CD4-positive, CD25-positive, alpha-beta regulatory T cell (primary cell): ENCODE measurements at regions not wholly inside any gene's neighbourhood (a gene's known extent, or its start where the extent isn't known, plus 50 kb on each side); places are given as distances from the start of the nearest gene placed in this dataset.
A peak's percentile ranks its signal among the peaks of the same experiment; 100 is the strongest.

Source experiments
- ATAC-seq, 2 donors: fragments of 150-1000 bp; cut with Tn5 transposase; one replicate each; pipeline ENCODE4 v1.10.0; 2021; ENCODE audit warnings: low read depth in 2 of 2, moderate number of reproducible peaks in 2 of 2, moderate library complexity in 1 of 2
- DNase-seq, 3 donors: peaks; one replicate each; pipeline versions ENCODE4 v3.0.0 to v3.0.0-alpha.2; 2012 to 2022; ENCODE audit warnings: mixed read lengths in 1 of 3
- H3K27ac ChIP-seq: one replicate; pipeline ENCODE4 v1.7.0; 2013; ENCODE audit warnings: mild to moderate bottlenecking, low read length; ENCODE audit not compliant: insufficient read depth, poor library complexity, severe bottlenecking
- H3K27me3 ChIP-seq: one replicate; pipeline ENCODE4 v1.7.0; 2013; ENCODE audit warnings: low read length; ENCODE audit not compliant: control insufficient read depth, insufficient read depth
- H3K36me3 ChIP-seq: one replicate; pipeline ENCODE4 v1.7.0; 2013; ENCODE audit warnings: mild to moderate bottlenecking, low read length, moderate library complexity; ENCODE audit not compliant: control insufficient read depth, insufficient read depth
- H3K4me1 ChIP-seq: 2 replicates; pipeline ENCODE4 v1.7.0; 2013; ENCODE audit warnings: mild to moderate bottlenecking, low read length; ENCODE audit not compliant: insufficient read depth, control insufficient read depth, poor library complexity, severe bottlenecking
- H3K4me3 ChIP-seq: one replicate; pipeline ENCODE4 v1.7.0; 2013; ENCODE audit warnings: low read depth, mild to moderate bottlenecking, low read length, moderate library complexity
- H3K9me3 ChIP-seq, 2 experiments: 1 replicate in 1 of 2; 2 replicates in 1 of 2; pipeline ENCODE4 v1.7.0; 2013; ENCODE audit warnings: low read length in 2 of 2, mild to moderate bottlenecking in 1 of 2, moderate library complexity in 1 of 2; ENCODE audit not compliant: control insufficient read depth in 2 of 2
- H3K27ac Mint-ChIP-seq, 3 donors: one replicate each; pipeline ENCODE4 v1.8.0; 2020 to 2022; ENCODE audit warnings: mild to moderate bottlenecking in 3 of 3, mixed read lengths in 3 of 3, moderate library complexity in 2 of 3
- H3K27me3 Mint-ChIP-seq: one replicate; pipeline ENCODE4 v1.8.0; 2022; ENCODE audit warnings: mild to moderate bottlenecking, mixed read lengths
- H3K36me3 Mint-ChIP-seq: one replicate; pipeline ENCODE4 v1.8.0; 2020; ENCODE audit warnings: mixed read lengths
- H3K4me1 Mint-ChIP-seq, 4 donors: one replicate each; pipeline ENCODE4 v1.8.0; 2020 to 2022; ENCODE audit warnings: mixed read lengths in 4 of 4, mild to moderate bottlenecking in 1 of 4
- H3K4me3 Mint-ChIP-seq, 4 donors: one replicate each; pipeline ENCODE4 v1.8.0; 2020 to 2022; ENCODE audit warnings: mild to moderate bottlenecking in 4 of 4, mixed read lengths in 4 of 4, moderate library complexity in 3 of 4
- H3K9me3 Mint-ChIP-seq, 7 donors: one replicate each; pipeline ENCODE4 v1.8.0; 2020 to 2022; ENCODE audit warnings: mixed read lengths in 7 of 7, mild to moderate bottlenecking in 3 of 7, moderate library complexity in 2 of 7

DNA sequence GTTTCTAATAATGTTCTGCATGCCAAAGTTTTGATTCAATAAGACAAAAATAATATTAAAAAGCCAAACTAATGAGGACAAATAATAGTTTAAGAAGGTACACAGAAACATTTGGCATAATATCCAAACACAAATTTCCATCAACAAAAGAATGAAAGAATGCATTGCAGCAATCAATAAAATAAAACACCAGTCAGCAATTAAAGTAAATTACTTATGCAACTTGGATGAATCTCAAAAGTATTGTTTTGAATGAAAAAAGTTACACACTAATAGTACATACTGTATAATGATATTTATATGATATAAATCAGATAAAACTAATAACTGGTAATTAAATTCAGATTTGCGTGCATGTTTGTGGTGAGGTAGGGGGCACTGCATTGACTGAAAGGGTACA, 285.5 kb upstream of the PCDH10 start:
- Mint-ChIP-seq H3K27me3 (no peaks in the 10 kb centered on the region), H3K9me3 (peaks cover 0 to 5% (median 0%) of the 10 kb centered on the region in 7 donors), H3K4me1 (no peaks in the 10 kb centered on the region), H3K27ac (no peak overlapping the region), H3K4me3 (no peak overlapping the region), H3K36me3 (no peaks in the 10 kb centered on the region)
- H3K27me3 ChIP-seq, result no peaks in the 10 kb centered on the region
- peaks cover 1 to 17% of the 10 kb centered on the region in 2 experiments for H3K9me3 ChIP-seq
- no peak overlapping the region for H3K4me3 ChIP-seq
- no peaks in the 10 kb centered on the region for H3K36me3 ChIP-seq
- no peak overlapping the region for H3K27ac ChIP-seq
- ATAC-seq, result no peak
- DNase-seq, result no peak
- H3K4me1 ChIP-seq, result no peaks in the 10 kb centered on the region

DNA sequence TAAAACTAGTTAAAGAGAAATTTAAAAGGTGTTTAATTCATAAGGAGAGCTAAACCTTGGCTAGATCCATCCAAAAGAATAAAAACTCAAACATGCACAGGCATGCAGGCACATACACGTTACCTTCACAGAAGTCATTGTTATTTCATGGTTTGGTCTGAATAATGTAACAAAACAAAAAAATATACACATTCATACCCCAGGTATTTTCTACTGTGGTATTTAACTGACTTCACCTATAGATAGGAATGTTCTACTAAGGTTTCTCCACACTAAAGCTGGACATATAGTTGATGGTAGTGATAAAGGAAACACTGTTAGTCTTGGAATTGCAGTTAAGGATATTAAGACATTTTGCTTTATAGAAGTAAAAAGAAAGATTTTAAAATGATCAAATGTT, 283.6 kb upstream of the PCDH10 start:
- Mint-ChIP-seq H3K4me1 (no peaks in the 10 kb centered on the region), H3K4me3 (no peak overlapping the region), H3K27ac (no peak overlapping the region), H3K36me3 (no peaks in the 10 kb centered on the region), H3K27me3 (no peaks in the 10 kb centered on the region), H3K9me3 (peaks cover 0 to 10% (median 0%) of the 10 kb centered on the region in 7 donors)
- no peak overlapping the region for H3K27ac ChIP-seq
- H3K36me3 ChIP-seq, result no peaks in the 10 kb centered on the region
- DNase-seq (no peak), ATAC-seq (no peak)
- H3K27me3 ChIP-seq, result no peaks in the 10 kb centered on the region
- H3K4me3 ChIP-seq, result no peak overlapping the region
- peaks cover 1 to 19% of the 10 kb centered on the region in 2 experiments for H3K9me3 ChIP-seq
- no peaks in the 10 kb centered on the region for H3K4me1 ChIP-seq

DNA sequence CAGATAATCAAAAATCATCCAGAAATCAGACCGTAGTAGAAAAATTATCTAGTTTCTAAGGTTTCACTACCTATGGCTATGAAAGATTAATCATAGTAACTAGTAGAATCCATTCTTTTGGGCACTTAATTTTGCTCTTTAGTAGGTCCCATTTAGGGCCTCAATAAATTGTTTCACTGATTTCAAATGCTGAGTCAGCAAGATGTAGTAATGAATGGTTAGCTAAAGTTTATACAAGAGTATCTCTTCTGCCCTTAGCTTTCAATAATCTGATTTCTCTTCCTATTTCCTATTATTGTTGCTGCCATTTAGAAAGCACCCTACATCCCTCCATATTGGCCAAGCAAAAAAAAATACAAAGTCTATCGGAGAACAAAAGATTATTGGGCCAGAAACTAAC, 283.2 kb upstream of the PCDH10 start:
- H3K27me3 Mint-ChIP-seq, result no peaks in the 10 kb centered on the region
- H3K4me3 ChIP-seq, result no peak overlapping the region
- H3K36me3 ChIP-seq, result no peaks in the 10 kb centered on the region
- peaks cover 1 to 24% of the 10 kb centered on the region in 2 experiments for H3K9me3 ChIP-seq
- H3K27me3 ChIP-seq, result no peaks in the 10 kb centered on the region
- peaks cover 0 to 10% (median 0%) of the 10 kb centered on the region in 7 donors for H3K9me3 Mint-ChIP-seq
- no peaks in the 10 kb centered on the region for H3K36me3 Mint-ChIP-seq
- H3K27ac Mint-ChIP-seq, result no peak overlapping the region
- DNase-seq (no peak), ATAC-seq (no peak)
- H3K4me3 Mint-ChIP-seq, result no peak overlapping the region
- H3K4me1 ChIP-seq, result no peaks in the 10 kb centered on the region
- no peak overlapping the region for H3K27ac ChIP-seq
- H3K4me1 Mint-ChIP-seq, result no peaks in the 10 kb centered on the region

DNA sequence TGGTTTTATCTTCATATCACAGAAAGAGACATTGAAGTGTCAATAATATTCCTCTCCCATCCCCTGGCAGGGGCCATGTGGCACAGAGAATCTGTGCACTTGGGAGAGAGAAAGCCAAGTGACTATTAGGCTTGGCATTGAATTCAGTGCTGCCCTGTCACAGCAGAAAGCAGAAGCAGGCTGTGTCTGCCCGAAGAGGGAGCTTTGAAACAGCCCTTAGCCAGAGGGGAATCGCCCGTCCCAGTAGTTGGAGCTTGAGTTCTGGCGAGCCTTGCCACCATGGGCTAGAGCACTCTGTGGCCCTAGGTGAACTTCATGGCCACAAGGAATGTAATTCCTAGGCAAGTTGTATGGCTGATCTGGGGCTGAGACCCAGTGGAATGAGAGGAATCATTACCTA, 282.5 kb upstream of the PCDH10 start:
- Histone ChIP-seq H3K36me3 (no peaks in the 10 kb centered on the region), H3K27me3 (no peaks in the 10 kb centered on the region), H3K4me3 (no peak overlapping the region), H3K27ac (no peak overlapping the region), H3K4me1 (no peaks in the 10 kb centered on the region), H3K9me3 (peaks cover 4 to 28% of the 10 kb centered on the region in 2 experiments)
- Mint-ChIP-seq H3K27me3 (no peaks in the 10 kb centered on the region), H3K36me3 (no peaks in the 10 kb centered on the region), H3K4me1 (no peaks in the 10 kb centered on the region), H3K9me3 (peaks cover 0 to 10% (median 0%) of the 10 kb centered on the region in 7 donors), H3K4me3 (no peak overlapping the region), H3K27ac (no peak overlapping the region)
- ATAC-seq (no peak), DNase-seq (no peak)

DNA sequence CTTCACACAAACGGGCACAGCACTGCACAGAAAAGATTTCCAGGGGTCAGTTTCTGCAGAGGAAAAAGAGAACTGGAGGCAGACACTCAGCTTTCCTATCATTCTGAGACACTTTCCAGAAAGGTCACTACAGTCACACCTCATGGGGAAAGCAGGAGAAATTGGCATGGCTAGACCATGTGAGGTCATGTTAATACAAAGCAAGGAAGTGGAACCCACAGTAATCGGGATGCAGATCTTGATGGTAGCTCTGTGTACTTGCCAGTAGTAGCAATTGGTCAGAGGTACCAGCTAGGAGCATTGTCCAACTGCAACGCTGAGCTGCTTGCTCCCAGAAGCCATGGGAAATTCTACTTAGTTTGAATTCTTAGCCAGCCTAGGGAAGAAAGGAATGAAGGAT, 255.3 kb upstream of the PCDH10 start:
- Histone ChIP-seq H3K27me3 (no peaks in the 10 kb centered on the region), H3K27ac (no peak overlapping the region), H3K9me3 (no peaks in the 10 kb centered on the region), H3K4me1 (no peaks in the 10 kb centered on the region), H3K4me3 (no peak overlapping the region), H3K36me3 (no peaks in the 10 kb centered on the region)
- no peak overlapping the region for H3K4me3 Mint-ChIP-seq
- H3K27ac Mint-ChIP-seq, result peak overlapping the region in 1 of 3 donors; percentile 52
- peaks cover 0 to 16% (median 3%) of the 10 kb centered on the region in 7 donors for H3K9me3 Mint-ChIP-seq
- no peak for ATAC-seq
- no peak for DNase-seq
- H3K27me3 Mint-ChIP-seq, result no peaks in the 10 kb centered on the region
- H3K36me3 Mint-ChIP-seq, result no peaks in the 10 kb centered on the region
- H3K4me1 Mint-ChIP-seq, result no peaks in the 10 kb centered on the region

DNA sequence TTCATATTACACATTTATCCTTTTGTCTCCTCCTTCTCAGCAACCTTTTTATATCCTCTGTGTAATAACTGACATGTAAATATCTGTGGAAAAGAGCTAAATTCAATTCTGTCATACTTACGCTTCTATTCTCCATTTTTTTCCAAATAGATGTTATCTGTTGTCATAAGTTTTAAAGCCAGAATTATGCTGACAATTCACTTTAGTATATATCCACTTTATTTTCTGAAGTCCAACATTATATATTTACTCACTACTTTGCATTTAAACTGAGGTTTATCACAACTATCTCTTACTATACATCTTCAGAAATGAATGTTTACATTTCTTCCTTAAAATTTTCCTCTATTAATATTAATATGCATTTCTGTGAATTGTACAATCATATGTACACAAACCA, 247.9 kb upstream of the PCDH10 start:
- ATAC-seq (no peak), DNase-seq (no peak)
- Mint-ChIP-seq H3K4me3 (no peak overlapping the region), H3K36me3 (no peaks in the 10 kb centered on the region), H3K4me1 (no peaks in the 10 kb centered on the region), H3K27me3 (no peaks in the 10 kb centered on the region), H3K9me3 (peaks cover 0 to 8% (median 5%) of the 10 kb centered on the region in 7 donors), H3K27ac (no peak overlapping the region)
- H3K4me3 ChIP-seq, result no peak overlapping the region
- no peak overlapping the region for H3K27ac ChIP-seq
- no peaks in the 10 kb centered on the region for H3K36me3 ChIP-seq
- H3K27me3 ChIP-seq, result no peaks in the 10 kb centered on the region
- no peaks in the 10 kb centered on the region for H3K4me1 ChIP-seq
- H3K9me3 ChIP-seq, result peaks cover 0 to 3% of the 10 kb centered on the region in 2 experiments

DNA sequence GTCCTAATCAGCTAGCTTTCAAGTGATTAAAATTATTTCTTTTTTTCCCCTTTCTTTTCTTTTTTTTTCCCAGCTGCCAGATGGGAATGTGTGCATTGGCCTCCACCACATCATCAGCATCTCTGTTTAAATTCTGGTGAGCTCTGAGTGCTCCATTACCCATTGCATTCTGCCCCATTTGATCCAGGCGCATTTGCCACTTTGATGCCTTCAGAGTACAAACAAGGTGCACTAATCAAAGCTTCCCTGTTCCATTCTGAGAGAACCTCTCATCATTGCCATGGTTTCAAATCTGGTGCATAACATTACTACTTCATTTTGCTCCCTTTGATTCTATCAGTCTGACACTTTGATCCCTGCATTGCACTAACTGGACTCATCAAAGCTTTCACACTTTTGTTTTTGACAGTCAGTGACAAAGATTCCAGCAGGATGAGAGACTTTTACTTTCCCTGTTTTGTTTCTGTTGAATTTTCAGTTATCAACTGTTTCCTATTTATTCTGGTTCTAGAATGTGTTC, 238.8 kb upstream of the PCDH10 start:
- H3K4me3 Mint-ChIP-seq, result no peak overlapping the region
- Histone ChIP-seq H3K4me3 (no peak overlapping the region), H3K9me3 (no peaks in the 10 kb centered on the region), H3K4me1 (no peaks in the 10 kb centered on the region), H3K27me3 (no peaks in the 10 kb centered on the region), H3K36me3 (no peaks in the 10 kb centered on the region), H3K27ac (no peak overlapping the region)
- no peak for DNase-seq
- H3K9me3 Mint-ChIP-seq, result peaks cover 0 to 13% (median 5%) of the 10 kb centered on the region in 7 donors
- ATAC-seq, result no peak
- no peak overlapping the region for H3K27ac Mint-ChIP-seq
- H3K27me3 Mint-ChIP-seq, result no peaks in the 10 kb centered on the region
- H3K4me1 Mint-ChIP-seq, result no peaks in the 10 kb centered on the region
- no peaks in the 10 kb centered on the region for H3K36me3 Mint-ChIP-seq

DNA sequence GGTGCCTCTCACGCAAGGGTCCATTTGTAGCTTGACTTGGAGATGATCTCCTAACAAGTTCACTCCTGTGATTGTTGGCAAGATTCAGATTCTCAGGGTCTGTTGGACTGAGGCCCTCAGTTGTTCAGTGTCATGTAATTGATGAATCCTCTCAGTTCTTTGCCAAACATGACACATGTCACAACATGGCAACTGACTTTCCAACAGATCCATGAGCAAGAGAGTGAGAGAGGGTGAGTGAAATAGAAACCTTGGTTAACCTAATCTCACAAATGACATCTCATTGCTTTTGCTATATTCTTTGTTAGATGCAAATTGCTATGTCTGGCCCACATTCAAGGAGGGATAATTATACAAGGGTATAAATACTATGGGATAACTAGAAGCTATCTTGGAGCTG, 231.0 kb upstream of the PCDH10 start:
- no peaks in the 10 kb centered on the region for H3K36me3 Mint-ChIP-seq
- H3K9me3 Mint-ChIP-seq, result peaks cover 0 to 3% (median 0%) of the 10 kb centered on the region in 7 donors
- DNase-seq, result no peak
- H3K27me3 ChIP-seq, result no peaks in the 10 kb centered on the region
- H3K4me1 ChIP-seq, result no peaks in the 10 kb centered on the region
- H3K9me3 ChIP-seq, result peaks cover 0 to 7% of the 10 kb centered on the region in 2 experiments
- no peak overlapping the region for H3K27ac Mint-ChIP-seq
- no peaks in the 10 kb centered on the region for H3K36me3 ChIP-seq
- H3K4me3 Mint-ChIP-seq, result no peak overlapping the region
- no peak overlapping the region for H3K4me3 ChIP-seq
- H3K27ac ChIP-seq, result no peak overlapping the region
- no peaks in the 10 kb centered on the region for H3K27me3 Mint-ChIP-seq
- H3K4me1 Mint-ChIP-seq, result no peaks in the 10 kb centered on the region
- ATAC-seq, result no peak
